ENCODE measurements at regions not wholly inside any gene's neighbourhood (a gene's known extent, or its start where the extent isn't known, plus 50 kb on each side); places are given as distances from the start of the nearest gene placed in this dataset.

- DNase-seq, result no peak
Observed at GRCh38 chr14:101110729-101111619, 207.5 kb upstream of the RTL1 start.

GRCh38 chr14:101111620-101112290, 208.2 kb upstream of the RTL1 start:
- no peak for DNase-seq

GRCh38 chr14:101112351-101113107, 209.0 kb upstream of the RTL1 start:
- no peak for DNase-seq

GRCh38 chr14:101113108-101113612, 209.6 kb upstream of the RTL1 start:
- DNase-seq, result no peak

GRCh38 chr14:101113835-101114725, 210.6 kb upstream of the RTL1 start:
- no peak for DNase-seq

- DNase-seq, result no peak
Observed at GRCh38 chr14:101114726-101115515, 211.4 kb upstream of the RTL1 start.

- no peak for DNase-seq
Observed at GRCh38 chr14:101115652-101116051, 212.1 kb upstream of the RTL1 start.

- DNase-seq, result no peak
Observed at GRCh38 chr14:101116065-101116464, 212.5 kb upstream of the RTL1 start.

GRCh38 chr14:101116486-101117130, 213.1 kb upstream of the RTL1 start:
- no peak for DNase-seq

- no peak for DNase-seq
Observed at GRCh38 chr14:101117543-101117942, 214.0 kb upstream of the RTL1 start.

GRCh38 chr14:101118233-101118632, 214.7 kb upstream of the RTL1 start:
- DNase-seq, result no peak

- no peak for DNase-seq
Observed at GRCh38 chr14:101118746-101119591, 215.4 kb upstream of the RTL1 start.

GRCh38 chr14:101119830-101120571, 216.5 kb upstream of the RTL1 start:
- no peak for DNase-seq

GRCh38 chr14:101120641-101121507, 217.4 kb upstream of the RTL1 start:
- DNase-seq, result peak; percentile 87 to 88

GRCh38 chr14:101121508-101122139, 218.1 kb upstream of the RTL1 start:
- no peak for DNase-seq

- no peak for DNase-seq
Observed at GRCh38 chr14:101122237-101123141, 219.0 kb upstream of the RTL1 start.

Data from inflammatory macrophage treated with lipopolysaccharide for 1 hour (primary cell).